ENCODE measurements at regions not wholly inside any gene's neighbourhood (a gene's known extent, or its start where the extent isn't known, plus 50 kb on each side); places are given as distances from the start of the nearest gene placed in this dataset.

- no peaks in the 10 kb centered on the region for H4K20me1 ChIP-seq (ENCODE audit: insufficient read depth, low read length)
- TF ChIP-seq EZH2 (IDR thresholded peaks at IDR 0.05; ENCODE audit: borderline replicate concordance, low read length) (no peak), CTCF (IDR thresholded peaks at IDR 0.05; ENCODE audit: low read length) (no peak)
- H3K4me3 ChIP-seq (ENCODE audit: low read depth, low read length, poor library complexity, severe bottlenecking): no peak overlapping the region
- no peak overlapping the region for H3K9ac ChIP-seq (ENCODE audit: low read length)
- H3K79me2 ChIP-seq (ENCODE audit: insufficient read depth, low read length): no peaks in the 10 kb centered on the region
- H3K27ac ChIP-seq (ENCODE audit: low read depth, low read length, poor library complexity, severe bottlenecking): no peak overlapping the region
- no peaks in the 10 kb centered on the region for H3K36me3 ChIP-seq (ENCODE audit: insufficient read depth, low read length)
- H3K9me3 ChIP-seq (ENCODE audit: low read length): no peaks in the 10 kb centered on the region
- no peaks in the 10 kb centered on the region for H3K9me2 ChIP-seq (ENCODE audit: low read depth, low read length)
- H3K4me2 ChIP-seq (ENCODE audit: low read length): no peak overlapping the region
- H2AFZ ChIP-seq (ENCODE audit: low read length): no peak overlapping the region
- H3K27me3 ChIP-seq (ENCODE audit: insufficient read depth, low read length): no peaks in the 10 kb centered on the region
- no peaks in the 10 kb centered on the region for H3F3A ChIP-seq (ENCODE audit: insufficient read depth, low read length)
- H3K4me1 ChIP-seq (ENCODE audit: insufficient read depth, low read length, severe bottlenecking): no peaks in the 10 kb centered on the region
Measured at GRCh38 chr12:58767496-58767895, 152.8 kb downstream of the LRIG3 start.

- no peaks in the 10 kb centered on the region for H3K27me3 ChIP-seq (ENCODE audit: insufficient read depth, low read length)
- no peaks in the 10 kb centered on the region for H3K9me3 ChIP-seq (ENCODE audit: low read length)
- no peaks in the 10 kb centered on the region for H3F3A ChIP-seq (ENCODE audit: insufficient read depth, low read length)
- no peak overlapping the region for H3K4me3 ChIP-seq (ENCODE audit: low read depth, low read length, poor library complexity, severe bottlenecking)
- no peak overlapping the region for H3K9ac ChIP-seq (ENCODE audit: low read length)
- TF ChIP-seq EZH2 (IDR thresholded peaks at IDR 0.05; ENCODE audit: borderline replicate concordance, low read length): no peak
- TF ChIP-seq CTCF (IDR thresholded peaks at IDR 0.05; ENCODE audit: low read length): no peak
- no peaks in the 10 kb centered on the region for H4K20me1 ChIP-seq (ENCODE audit: insufficient read depth, low read length)
- H3K36me3 ChIP-seq (ENCODE audit: insufficient read depth, low read length): no peaks in the 10 kb centered on the region
- H2AFZ ChIP-seq (ENCODE audit: low read length): no peak overlapping the region
- H3K4me1 ChIP-seq (ENCODE audit: insufficient read depth, low read length, severe bottlenecking): no peaks in the 10 kb centered on the region
- no peaks in the 10 kb centered on the region for H3K79me2 ChIP-seq (ENCODE audit: insufficient read depth, low read length)
- H3K4me2 ChIP-seq (ENCODE audit: low read length): no peak overlapping the region
- H3K9me2 ChIP-seq (ENCODE audit: low read depth, low read length): no peaks in the 10 kb centered on the region
- H3K27ac ChIP-seq (ENCODE audit: low read depth, low read length, poor library complexity, severe bottlenecking): no peak overlapping the region
Measured at GRCh38 chr12:58773986-58774385, 146.3 kb downstream of the LRIG3 start.

DNA sequence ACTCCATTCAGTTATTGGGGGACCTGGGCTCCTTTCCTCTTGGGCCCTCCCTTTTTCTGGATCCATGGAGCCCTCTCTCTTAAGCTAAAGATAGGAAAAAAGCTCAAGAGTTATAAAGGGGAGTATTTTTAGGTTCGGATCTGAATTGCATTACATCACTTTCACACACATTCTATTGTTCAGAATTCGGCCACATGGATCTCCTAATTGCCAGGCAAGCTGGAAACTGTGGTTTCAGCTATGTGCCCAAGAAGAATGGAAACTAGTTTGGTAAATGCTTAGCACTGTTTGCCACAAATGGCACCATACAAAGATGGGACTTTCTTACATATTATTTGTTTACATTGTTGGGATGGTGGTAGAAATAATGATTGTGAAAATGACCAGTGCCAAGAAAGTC, 145.6 kb downstream of the LRIG3 start:
- no peak overlapping the region for H3K9ac ChIP-seq (ENCODE audit: low read length)
- H3K9me3 ChIP-seq (ENCODE audit: low read length): no peaks in the 10 kb centered on the region

More for the DNA sequence above, 145.6 kb downstream of the LRIG3 start:
- Histone ChIP-seq H3K4me2 (ENCODE audit: low read length) (no peak overlapping the region), H4K20me1 (ENCODE audit: insufficient read depth, low read length) (no peaks in the 10 kb centered on the region), H3K79me2 (ENCODE audit: insufficient read depth, low read length) (no peaks in the 10 kb centered on the region), H3K4me1 (ENCODE audit: insufficient read depth, low read length, severe bottlenecking) (no peaks in the 10 kb centered on the region), H3K4me3 (ENCODE audit: low read depth, low read length, poor library complexity, severe bottlenecking) (no peak overlapping the region), H3K27me3 (ENCODE audit: insufficient read depth, low read length) (no peaks in the 10 kb centered on the region), H3K27ac (ENCODE audit: low read depth, low read length, poor library complexity, severe bottlenecking) (no peak overlapping the region), H3F3A (ENCODE audit: insufficient read depth, low read length) (no peaks in the 10 kb centered on the region), H3K36me3 (ENCODE audit: insufficient read depth, low read length) (no peaks in the 10 kb centered on the region), H2AFZ (ENCODE audit: low read length) (no peak overlapping the region), H3K9me2 (ENCODE audit: low read depth, low read length) (no peaks in the 10 kb centered on the region)
- no peak for TF ChIP-seq CTCF (IDR thresholded peaks at IDR 0.05; ENCODE audit: low read length)
- TF ChIP-seq EZH2 (IDR thresholded peaks at IDR 0.05; ENCODE audit: borderline replicate concordance, low read length): no peak
